Ovary (tissue), 3 donors: ENCODE measurements at regions not wholly inside any gene's neighbourhood (a gene's known extent, or its start where the extent isn't known, plus 50 kb on each side); places are given as distances from the start of the nearest gene placed in this dataset.

Experiments
- POLR2A ChIP-seq: fragments of 450-650 bp; IDR thresholded peaks from one replicate; pipeline ENCODE4 v1.6.1; 2017; ENCODE audit warnings: antibody characterized with exemption, mild to moderate bottlenecking, moderate library complexity
- TF ChIP-seq, protein P1 (sequence below), 3 donors: fragments of 450-650 bp in 2 of 3; fragments of 200-600 bp in 1 of 3; IDR thresholded peaks; one replicate each; pipeline versions ENCODE4 v1.5.1 to v1.8.0; 2016 to 2022; ENCODE audit warnings: antibody characterized with exemption in 3 of 3, mild to moderate bottlenecking in 1 of 3
- donor health status: DM: no; HTN: no; CAD: no.

DNA sequence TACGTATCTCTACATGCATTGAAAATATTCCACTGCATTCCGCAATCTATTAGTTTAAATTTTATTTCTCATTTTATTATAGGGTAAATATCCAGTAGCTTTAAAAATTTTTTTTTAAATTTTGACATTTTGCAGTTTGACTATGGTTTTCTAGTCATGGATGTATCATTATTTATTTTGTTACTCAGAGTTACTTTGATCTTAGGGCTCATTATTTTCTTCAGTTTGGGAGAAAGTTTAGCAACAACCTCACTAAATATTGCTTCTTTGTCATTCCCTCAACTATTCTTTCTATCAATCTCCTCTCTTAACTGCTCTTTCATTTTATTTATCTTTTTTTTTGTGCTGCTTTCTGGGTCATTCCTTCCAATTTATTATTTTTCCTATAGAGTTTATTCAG is 100.5 kb upstream of the SLCO6A1 start:
- no peak for TF ChIP-seq POLR2A
- TF ChIP-seq, protein P1, sequence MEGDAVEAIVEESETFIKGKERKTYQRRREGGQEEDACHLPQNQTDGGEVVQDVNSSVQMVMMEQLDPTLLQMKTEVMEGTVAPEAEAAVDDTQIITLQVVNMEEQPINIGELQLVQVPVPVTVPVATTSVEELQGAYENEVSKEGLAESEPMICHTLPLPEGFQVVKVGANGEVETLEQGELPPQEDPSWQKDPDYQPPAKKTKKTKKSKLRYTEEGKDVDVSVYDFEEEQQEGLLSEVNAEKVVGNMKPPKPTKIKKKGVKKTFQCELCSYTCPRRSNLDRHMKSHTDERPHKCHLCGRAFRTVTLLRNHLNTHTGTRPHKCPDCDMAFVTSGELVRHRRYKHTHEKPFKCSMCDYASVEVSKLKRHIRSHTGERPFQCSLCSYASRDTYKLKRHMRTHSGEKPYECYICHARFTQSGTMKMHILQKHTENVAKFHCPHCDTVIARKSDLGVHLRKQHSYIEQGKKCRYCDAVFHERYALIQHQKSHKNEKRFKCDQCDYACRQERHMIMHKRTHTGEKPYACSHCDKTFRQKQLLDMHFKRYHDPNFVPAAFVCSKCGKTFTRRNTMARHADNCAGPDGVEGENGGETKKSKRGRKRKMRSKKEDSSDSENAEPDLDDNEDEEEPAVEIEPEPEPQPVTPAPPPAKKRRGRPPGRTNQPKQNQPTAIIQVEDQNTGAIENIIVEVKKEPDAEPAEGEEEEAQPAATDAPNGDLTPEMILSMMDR (IDR thresholded peaks at IDR 0.05) = no peak
